Activated naive CD4-positive, alpha-beta T cell treated with Interleukin-2 at 50 U/mL for 16 hours (primary cell): ENCODE measurements at regions not wholly inside any gene's neighbourhood (a gene's known extent, or its start where the extent isn't known, plus 50 kb on each side); places are given as distances from the start of the nearest gene placed in this dataset.

Source experiments
- DNase-seq: peaks from one replicate; pipeline ENCODE4 v3.0.0-alpha.2; 2020

DNA sequence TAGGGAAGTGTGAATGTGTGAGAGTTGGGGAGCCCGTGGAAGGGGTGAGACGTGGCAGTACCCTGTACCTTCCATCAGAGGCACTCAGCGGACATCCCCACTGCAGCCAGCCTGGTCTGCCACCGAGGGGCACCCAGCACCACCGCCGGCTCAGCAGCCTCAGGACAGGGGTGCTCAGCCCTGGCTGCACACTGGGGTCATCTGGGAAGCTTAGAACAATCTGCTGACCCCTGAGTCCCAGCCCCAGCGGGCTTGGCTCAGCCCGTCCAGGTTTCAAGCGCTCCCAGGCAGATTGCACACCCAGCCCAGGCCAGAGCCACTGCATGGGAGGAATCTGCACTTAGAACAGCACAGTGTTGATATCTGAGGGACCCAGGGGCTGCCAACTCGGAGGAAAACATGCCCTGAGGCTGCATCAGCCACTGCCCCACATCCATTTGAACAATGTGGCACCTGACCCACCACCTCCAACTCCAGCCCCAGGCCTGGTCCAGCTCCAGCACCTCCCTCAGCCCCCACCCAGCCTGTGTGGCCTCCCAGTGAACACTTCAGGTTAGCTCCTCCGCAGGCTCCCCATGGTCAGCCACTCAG, 147.1 kb upstream of the OTOS start:
- DNase-seq: no peak

DNA sequence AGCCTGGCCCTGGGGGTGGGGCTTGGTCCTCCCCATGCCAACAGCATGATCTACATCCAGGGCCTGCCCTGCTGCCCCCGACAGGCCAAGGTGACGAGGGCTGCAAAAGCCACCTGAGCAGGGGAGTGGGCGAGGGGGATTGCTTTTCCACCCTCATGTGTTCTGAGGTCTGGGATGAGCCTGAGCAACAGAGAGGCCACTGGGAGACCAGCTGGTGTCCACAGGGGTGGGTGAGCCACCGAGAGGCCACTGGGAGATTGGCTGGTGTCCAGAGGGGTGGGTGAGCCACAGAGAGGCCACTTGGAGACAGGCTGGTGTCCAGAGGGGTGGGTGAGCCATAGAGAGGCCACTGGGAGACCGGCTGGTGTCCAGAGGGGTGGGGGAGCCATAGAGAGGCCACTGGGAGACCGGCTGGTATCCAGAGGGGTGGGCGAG, 147.4 kb upstream of the GPC1 start:
- no peak for DNase-seq

DNA sequence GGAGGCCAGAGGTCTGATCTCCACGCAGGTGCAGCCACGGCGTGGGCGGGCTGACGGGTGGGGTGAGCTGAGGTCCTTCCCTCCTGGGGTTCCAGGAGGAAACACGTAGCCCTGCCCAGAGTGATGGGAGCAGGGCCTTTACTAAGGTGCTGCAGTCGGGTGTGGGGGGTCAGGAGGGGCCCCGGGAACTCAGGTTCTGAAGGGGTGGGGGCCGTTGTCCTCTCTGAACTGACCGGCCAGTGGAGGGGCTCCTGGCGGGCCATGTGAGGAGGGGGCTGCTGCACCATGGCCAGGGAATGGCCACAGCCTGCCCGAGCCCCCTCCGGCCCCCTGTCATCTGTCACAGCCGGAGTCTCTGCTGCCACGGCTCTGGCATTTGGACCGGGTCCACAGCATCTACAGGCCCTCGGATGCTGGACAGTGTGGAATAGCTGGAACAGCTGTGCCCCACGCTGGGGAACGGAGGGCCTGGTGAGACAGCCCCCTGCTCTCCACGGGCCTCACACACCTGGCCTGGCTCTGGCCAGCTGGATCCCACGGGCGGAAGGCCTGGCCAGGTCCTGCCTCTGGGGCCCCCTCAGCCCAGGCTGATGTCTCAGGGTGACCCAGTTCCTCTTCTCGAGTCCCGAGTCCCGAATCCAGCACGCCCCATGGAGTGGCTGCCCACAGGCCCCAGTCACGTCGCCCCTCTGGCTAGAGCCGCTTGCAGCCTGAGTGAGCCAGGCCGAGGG, 145.6 kb upstream of the GPC1 start:
- no peak for DNase-seq

DNA sequence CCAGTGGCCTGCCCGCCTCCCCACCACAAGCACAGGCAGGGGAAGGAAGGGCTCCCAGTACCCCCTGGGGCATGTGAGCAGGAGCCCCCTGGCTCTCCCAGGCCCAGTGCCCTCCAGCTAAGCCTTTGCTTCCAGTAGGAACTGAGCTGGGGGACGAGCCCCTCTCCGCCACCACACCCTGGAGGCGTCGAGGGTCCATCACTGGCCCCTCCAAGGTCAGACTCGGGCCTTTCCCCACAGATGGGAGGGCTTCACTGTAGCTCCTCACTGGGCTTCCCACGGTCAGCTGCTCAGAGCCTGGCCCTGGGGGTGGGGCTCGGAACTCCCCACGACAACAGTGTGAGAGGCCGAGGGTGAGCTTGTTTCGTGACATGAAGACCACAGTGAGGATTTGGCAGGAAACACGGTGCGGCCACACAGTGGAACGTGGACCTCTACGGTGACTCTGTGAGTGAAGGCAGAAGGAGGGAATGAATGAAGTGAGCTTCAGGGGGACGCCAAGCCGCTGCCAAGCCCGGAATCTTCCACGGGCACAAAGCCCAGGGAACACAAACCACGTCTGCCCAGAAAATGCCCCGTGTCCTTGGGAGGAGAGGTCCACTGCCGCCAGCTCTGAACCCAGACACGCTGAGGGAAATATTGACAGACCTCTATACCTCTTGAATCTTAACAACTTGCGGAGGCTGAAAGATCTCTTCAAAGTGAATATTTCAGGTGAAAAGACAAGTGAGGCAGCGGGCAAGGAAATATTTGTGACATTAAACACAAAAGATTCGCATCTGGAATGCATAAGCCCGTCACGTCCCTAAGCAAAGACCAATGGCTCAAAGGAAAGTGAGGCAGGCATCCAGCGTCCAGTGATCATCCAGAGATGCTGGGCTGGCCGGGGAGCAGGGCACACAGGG, 144.8 kb upstream of the GPC1 start:
- DNase-seq: no peak

DNA sequence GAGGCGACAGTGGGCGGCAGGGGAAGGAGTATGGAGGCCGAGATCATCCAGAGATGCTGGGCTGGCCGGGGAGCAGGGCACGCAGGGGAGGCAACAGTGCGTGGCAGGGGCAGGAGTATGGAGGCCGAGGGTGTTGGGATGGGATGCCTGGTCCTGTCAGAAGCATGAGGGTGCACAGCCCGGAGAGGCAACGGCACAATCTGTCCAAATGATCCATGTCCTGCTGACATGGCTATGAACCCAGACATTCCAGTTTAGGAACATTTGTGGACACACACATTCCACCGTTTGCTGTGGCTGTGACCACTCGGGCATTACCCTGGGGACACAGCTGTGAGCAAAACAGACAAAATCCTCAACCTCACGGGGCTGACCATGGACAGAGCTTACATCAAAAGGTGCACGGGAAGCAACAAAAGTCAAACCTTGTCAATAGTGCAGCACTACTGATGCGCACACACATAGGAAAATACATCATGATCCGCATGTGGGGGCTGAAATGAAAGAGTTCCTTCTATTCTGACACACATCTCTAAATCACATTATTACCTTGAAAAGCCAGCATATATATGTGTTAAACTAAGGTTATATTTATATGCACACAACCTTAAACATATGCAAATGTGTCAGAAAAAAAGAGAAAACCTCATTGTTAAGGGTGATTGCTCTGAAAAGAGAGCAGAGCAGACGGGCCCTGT, 144.0 kb upstream of the GPC1 start:
- DNase-seq: no peak

DNA sequence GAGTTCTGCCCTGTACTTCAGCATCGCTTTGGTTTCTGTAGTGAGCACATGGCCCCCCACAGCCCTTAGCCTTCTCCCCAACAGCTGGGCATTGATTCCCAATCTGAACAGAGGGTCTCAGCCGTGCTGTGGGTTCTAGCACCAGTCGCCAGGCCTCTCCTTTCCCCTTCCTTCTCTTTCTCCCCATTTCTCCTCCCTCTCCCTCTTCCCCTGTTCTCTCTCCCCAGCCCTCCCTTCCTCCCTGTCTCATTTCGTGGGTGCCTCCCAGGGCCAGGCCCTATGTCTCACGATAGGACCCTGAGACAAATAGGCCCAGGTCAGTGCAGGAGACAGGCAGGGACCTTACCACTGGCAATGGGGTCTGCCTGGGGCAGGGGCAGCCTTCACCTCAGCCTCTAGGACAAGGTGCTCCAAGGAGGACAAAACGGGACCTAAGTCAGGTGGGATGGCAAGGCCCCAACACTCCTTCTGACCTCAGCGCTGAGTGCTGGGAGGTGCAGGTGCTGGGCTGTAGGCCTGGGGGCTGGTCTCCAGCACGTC, 143.4 kb upstream of the GPC1 start:
- DNase-seq: no peak

DNA sequence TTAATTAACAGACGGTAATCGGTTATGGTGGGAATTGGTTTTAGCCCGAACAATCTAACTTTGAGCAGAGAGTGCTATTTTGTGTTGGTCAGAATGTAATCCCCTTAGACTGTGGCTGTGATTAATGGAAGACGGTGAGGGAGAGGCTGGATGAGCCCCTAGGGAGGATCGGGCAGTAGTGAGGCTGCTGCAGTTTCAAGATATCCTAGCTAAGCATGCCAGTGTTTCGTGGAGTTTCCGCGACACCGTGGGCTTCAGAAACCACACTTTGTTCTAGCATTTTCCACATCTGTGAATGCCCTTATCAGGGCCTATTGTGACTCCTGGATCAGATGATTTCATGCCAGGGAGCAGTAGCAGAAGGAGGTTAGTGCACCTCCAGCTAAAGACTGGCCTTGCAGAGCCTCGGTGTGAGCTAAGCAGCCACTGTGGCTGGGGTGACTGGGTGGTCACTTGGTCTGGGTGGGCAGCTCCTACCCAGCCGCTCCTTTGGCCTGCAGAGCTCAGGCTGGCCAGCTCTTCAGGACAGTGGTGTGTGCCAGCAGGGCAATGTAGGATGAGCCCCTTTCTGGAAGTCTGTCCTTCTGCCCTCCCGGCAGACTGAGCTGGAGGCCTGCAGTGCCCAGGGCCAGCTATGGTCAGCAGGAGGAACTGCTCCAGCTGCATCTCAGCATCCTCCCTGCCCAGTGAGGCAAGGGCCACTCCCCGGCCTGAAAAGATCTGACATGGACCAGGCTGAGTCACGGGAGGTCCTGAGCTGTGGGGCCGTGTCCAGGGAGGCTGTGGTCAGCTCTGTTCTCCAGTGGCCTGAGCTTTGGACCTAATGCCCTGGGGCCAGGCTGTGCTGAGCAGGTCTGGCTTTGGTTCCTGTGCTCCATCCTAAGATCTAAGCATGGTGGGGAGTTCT, 142.6 kb upstream of the GPC1 start:
- DNase-seq: no peak

DNA sequence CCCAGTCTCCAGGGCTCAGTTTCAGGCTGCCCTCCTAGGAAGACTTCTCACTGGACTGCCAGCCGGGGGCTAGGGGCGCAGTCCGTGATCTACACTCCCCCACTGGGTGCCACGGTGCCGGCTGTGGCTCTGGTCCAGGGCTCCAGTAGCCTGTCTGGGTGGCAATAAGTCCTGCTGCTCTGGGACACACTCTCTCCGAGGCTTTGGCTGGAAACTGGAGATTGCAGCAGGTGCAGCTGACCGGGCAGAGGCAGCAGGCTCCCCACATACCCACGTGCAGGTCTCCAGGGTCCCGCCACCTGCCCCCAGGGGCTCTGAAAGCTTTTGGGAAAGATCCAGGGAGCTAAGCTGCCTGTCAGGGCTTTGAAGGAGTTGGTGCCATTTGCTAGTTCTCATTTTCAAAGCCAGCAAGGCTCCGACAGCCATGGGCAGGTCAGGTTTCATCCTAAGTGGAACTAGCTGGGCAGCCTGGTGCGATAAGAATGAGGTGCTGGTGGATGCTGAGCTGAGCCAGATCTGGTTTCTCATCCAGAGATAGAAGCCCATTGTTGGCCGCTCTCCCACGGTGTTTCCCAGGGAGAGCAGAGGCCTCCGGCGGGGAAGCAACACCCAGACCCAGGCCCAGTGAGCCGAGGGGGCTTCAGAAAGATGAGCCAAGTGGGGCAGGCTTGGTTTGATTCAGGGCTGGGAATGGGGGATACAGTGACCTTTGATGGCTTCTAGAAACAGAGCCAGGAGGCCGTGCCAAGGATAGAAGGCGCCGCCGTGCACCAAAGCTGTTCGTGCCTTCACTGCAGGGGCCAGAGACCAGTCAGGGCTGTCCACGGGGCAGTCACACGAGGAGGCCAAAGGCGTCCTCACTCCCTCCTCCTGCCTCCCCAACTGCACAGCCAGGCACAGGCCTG, 141.7 kb upstream of the GPC1 start:
- DNase-seq: no peak

DNA sequence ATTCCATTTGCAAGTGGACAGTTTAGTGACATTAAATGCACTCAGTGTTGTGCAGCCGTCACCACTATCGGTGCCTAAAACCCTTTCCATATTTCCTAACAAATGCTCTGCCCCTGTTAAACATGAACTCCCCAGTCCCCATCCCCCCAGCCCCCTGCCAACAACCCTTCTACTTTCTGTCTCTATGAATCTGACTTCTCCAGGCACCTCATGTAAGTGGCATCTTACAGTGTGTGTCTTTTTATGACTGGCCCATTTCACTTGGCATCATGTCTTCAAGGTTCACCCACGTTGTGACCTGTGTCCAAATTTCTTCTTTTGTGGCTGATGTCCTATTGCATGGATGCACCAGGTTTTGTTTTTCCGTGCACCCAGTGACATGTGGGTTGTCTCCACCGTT, 140.9 kb upstream of the GPC1 start:
- no peak for DNase-seq

DNA sequence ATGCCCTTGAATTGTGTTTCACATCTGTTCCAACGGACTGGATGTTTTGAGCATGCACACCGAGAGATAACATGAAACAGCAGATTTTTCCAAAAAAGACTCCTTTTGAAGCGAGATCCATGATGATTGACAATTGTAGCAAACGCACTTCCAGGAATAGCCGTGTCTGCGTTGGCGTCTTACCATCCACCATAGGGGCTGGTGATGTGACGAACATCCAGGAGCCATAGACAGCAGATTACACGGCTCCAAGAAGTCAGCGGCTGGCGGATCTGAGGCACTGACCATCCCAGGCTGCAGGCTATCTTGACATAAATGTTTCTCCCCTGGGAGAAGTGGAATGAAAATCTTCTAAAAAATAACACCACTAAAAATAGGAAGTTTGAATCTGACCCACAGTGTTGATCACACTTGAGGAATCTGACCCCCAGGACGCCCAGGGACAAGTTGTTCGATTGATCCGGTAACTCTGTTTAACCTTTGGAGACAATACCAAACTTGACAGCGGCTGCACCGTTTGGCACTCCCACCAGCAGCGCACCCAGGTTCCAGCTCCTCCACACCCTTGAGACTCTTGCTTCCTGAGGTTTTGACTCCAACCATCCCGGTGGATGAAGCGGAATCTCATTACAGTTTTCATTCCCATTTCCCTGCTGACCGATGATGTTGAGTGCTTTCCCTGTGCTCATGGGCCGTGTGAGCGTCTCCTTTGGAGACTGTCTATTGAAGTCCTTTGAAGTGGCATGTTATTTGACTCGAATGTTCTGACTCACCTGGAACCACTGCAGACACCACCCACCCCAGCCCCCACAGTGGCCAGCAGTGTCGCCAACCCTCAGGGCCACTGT, 140.0 kb upstream of the GPC1 start:
- DNase-seq: no peak

DNA sequence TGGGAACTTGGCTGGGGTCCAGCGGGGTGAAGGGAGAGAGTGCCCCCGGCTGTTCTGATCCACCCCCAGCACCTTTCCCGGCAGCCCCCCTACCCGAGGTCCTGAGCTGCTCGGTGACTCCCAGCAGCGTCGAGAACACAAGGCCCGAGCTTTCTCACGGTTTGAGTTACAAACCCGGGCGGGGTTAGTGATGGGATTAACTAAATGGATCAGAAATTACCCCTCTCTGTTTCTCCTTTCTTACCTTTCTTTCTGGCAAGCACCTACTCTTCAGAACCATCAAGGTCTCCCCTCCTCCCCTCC, 139.4 kb upstream of the GPC1 start:
- no peak for DNase-seq

DNA sequence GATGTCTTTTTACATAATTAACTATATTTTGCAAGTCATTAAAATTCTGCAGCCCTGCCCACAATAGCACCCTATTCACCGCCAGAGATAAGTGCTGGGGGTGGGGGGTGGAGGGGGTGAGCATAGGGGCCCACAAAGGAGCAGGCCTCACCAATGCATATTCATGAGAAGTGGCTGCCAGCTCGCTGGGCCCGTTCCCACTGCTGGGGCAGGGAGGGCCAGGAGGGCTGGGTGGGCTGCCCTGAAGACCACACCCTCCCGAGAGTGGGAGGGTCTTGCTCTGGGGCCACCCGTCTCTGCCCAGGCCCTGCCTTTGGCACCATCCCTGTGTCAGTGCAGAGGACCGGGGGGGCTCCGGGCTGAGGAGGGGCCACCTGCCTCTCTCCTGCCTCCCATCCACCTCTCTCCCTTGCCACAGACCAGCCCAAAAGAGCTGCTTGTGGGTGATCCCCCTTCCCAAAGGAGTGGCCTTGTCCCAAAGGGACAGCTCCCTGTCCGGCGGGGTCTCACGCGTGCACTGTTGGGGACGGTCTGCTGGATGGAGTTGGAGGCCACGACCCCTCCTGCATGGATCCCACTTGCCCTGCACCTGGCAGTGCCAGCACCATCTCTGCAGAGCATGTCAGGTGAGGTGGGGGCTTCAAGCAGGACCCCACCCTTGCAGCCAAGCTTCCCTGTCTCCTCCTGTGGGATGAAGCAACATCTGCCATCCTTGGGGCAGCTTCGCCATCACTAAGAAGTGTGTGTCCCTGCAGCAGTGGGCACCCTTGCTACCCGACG, 138.8 kb upstream of the GPC1 start:
- no peak for DNase-seq

DNA sequence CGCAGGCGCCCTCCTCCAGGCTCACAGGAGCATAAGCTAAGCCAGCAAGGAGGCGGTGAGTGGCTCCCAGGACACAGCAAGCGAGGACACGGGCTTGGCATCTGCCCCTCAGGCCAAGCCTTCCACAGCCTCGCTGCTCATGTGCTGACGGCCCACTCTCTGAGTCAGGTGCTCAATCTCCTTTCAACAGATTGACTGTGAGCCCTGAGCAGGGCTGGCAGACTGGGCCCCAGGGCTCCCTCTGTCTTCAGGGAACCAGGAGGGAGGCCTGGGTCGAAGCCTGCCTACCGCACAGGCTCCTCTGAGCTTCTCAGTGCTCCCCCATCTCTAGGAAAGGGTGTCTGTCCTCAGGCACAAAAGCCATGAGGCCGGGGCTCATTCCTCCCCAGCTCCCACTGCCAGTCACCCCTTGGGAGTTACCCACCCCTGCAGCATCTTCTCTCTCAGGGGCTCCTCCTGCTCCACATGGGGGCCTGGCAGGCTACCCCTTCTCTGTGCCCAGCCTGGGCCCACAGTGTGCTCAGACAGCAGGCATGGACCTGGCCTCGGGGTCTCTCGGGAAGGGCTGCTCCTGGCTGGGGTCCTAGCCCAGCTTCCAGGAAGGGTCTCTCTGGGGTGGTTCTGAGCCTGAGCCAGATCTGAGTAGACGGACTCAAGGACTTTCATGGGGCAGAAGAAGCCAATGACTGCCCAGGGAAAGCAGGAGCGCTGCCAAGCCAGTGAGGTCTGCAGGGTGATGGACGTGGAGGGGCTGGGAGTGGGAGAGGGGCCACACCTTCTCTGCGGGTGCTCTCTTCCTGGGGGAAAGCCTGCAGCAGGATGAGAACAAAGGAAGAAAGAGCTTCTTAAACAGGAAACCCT, 138.0 kb upstream of the GPC1 start:
- DNase-seq: no peak

DNA sequence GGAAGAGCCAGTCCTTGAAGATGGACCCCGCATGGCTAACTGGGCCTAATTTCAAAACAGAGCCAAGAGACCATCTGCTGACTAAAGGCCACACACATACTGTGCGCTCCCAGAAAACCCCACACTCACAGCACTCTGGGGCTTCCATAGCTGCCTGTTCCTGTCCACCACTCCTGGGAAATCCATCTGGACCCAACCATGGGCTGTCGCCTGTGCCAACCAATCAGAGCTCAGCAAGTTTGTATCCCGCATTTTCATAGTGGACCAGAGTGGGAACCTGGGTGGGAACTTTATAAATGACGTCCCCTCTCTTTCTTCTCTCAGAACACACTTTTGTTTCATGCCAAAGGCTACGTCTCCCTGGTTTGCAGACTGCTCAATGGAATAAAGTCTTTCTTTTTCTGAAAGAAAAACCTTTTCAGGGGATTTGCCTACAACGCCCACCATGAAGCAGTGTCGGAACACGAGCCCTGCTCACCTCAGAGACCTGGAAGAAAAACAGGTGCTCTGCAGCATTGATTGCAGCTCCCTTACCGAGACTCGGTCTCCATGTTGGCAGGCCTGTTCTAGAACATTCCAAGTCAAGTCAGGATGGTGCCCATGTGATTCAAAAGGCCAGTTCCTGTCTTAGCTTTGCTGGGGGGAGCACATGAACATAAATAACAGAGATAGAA, 137.2 kb upstream of the GPC1 start:
- no peak for DNase-seq

DNA sequence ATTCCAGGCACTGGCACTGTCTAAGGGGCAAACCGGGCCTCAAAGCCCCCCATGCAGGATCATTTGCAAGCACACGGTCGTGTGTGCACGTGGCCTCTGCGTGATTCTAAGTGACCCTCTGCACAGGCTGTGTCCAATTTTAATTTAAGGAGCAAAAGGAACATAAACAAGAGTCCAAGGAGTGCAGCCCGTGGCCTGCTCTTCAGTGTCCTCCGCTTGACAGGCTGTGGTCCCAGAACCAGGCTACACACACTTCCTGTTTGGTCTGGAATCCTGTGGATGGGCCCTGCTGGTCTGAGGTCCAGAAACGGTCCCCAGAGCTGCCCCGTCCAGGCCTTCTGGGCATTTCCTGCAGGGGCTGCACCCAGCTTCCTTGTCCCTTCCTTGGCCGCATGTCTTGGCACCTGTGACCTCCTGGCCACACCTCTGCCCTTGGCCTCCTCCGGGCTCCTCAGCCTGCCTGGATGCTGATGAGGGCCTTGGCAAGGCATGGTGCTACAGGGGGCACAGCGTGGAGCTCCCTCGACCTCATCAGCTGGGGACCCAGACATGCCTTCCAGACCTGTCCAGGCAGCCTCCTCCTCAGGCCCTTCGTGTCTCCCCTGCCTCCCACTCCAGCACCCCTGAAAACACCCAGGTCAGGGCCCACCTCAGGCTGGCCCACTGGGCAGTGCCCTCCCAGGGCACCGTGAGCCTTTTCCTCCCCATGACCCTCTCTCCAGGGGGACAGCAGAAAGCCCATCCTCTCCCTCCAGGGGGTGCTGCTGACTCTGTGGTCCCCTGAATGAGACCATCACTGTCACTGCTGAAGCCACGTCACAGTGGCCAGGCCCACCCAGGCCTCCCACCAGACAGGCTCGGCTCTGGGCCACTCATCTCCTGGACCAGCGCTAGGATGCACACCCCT, 136.4 kb upstream of the GPC1 start:
- DNase-seq: no peak

DNA sequence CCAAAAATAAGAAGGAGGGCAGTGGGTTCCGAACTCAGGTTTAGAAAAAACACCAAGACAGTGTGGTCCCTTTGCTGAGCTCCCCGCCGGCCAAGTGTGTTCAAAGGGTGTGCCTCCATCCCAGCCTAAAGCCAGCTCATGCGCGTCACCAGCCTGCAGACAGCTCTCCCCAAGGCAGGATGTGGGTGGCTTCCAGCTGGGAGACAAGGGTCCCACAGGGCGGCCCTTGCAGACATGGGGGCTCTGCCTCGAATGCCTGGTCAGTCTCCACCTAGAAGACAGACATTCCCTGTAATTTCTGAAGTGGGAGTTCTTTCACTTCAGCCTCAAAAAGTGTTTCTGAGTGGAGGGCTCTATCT, 135.8 kb upstream of the GPC1 start:
- DNase-seq: no peak
